Gastroesophageal sphincter (tissue), 4 donors: ENCODE measurements at regions not wholly inside any gene's neighbourhood (a gene's known extent, or its start where the extent isn't known, plus 50 kb on each side); places are given as distances from the start of the nearest gene placed in this dataset.

Experiments used
- ATAC-seq: fragments of 150-250 bp; one replicate; pipeline ENCODE4 v1.9.1; 2016; ENCODE audit warnings: mild to moderate bottlenecking, moderate library complexity
- H3K27ac ChIP-seq, 4 donors: fragments of 200-600 bp; sonication (generic) in 3 of 4; 1 replicate in 3 of 4; 2 replicates in 1 of 4; pipeline ENCODE4 v1.5.1; 2016 to 2019
- H3K27me3 ChIP-seq: fragments of 200-600 bp; sonication (generic); one replicate; pipeline ENCODE4 v1.5.1; 2019
- H3K36me3 ChIP-seq, 2 donors: fragments of 200-600 bp; sonication (generic); one replicate each; pipeline ENCODE4 v1.5.1; 2019; ENCODE audit warnings: control low read depth in 1 of 2
- H3K4me1 ChIP-seq, 3 donors: fragments of 200-600 bp; sonication (generic); 1 replicate in 2 of 3; 2 replicates in 1 of 3; pipeline ENCODE4 v1.5.1; 2016 to 2019; ENCODE audit warnings: control low read depth in 2 of 3
- H3K4me3 ChIP-seq, 2 donors: fragments of 200-600 bp; sonication (generic); one replicate each; pipeline ENCODE4 v1.5.1; 2019; ENCODE audit warnings: mild to moderate bottlenecking in 1 of 2, moderate library complexity in 1 of 2
- H3K9me3 ChIP-seq, 3 donors: fragments of 200-600 bp; sonication (generic); one replicate each; pipeline ENCODE4 v1.5.1; 2017 to 2019; ENCODE audit warnings: control low read depth in 2 of 3
- CTCF ChIP-seq, 4 experiments: fragments of 200-600 bp in 2 of 4; fragments of 450-650 bp in 2 of 4; sonication (generic) in 1 of 4; IDR thresholded peaks; one replicate each; pipeline ENCODE4 v1.5.1; 2017 to 2019; ENCODE audit warnings: antibody characterized with exemption in 4 of 4, mild to moderate bottlenecking in 2 of 4, moderate library complexity in 2 of 4
- EP300 ChIP-seq: sonication (generic); formaldehyde crosslinking; IDR thresholded peaks from one replicate; pipeline ENCODE4 v1.6.1; 2017; ENCODE audit warnings: antibody characterized with exemption, mild to moderate bottlenecking
- POLR2A ChIP-seq, 2 donors: fragments of 450-650 bp; IDR thresholded peaks; one replicate each; pipeline ENCODE4 v1.6.1; 2017; ENCODE audit warnings: antibody characterized with exemption in 2 of 2, mild to moderate bottlenecking in 2 of 2, moderate library complexity in 1 of 2
- POLR2AphosphoS5 ChIP-seq: sonication (generic); formaldehyde crosslinking; IDR thresholded peaks from one replicate; pipeline ENCODE4 v1.6.1; 2017; ENCODE audit warnings: antibody characterized with exemption
- WGBS, 2 donors: methylation state at CpG; one replicate each; pipeline ENCODE4 v1.1.5; 2018; ENCODE audit warnings: low coverage in 1 of 2; 5-methylcytosine and 5-hydroxymethylcytosine counted together

GRCh38 chr12:123037791-123038190 lies 57.3 kb downstream of the ARL6IP4 start:
- no peak for ATAC-seq
- no peaks in the 10 kb centered on the region for H3K27me3 ChIP-seq
- H3K9me3 ChIP-seq = no peaks in the 10 kb centered on the region
- 84% methylated on average over 3 of the region's 6 CpGs; no CpG with 5 or more reads in 1 of the 2 donors for WGBS, 2 donors
- no peak overlapping the region for H3K27ac ChIP-seq
- H3K4me1 ChIP-seq = peaks cover 0 to 45% (median 10%) of the 10 kb centered on the region in 3 donors
- H3K4me3 ChIP-seq = no peak overlapping the region
- TF ChIP-seq POLR2A (IDR thresholded peaks at IDR 0.05) = no peak
- TF ChIP-seq CTCF (IDR thresholded peaks at IDR 0.05) = no peak
- no peak for TF ChIP-seq POLR2AphosphoS5
- TF ChIP-seq EP300 = no peak
- peaks cover 0 to 17% of the 10 kb centered on the region in 2 donors for H3K36me3 ChIP-seq

- Histone ChIP-seq H3K36me3 (peaks cover 0 to 28% of the 10 kb centered on the region in 2 donors), H3K9me3 (no peaks in the 10 kb centered on the region), H3K4me3 (no peak overlapping the region), H3K4me1 (peaks cover 0 to 33% (median under 1%) of the 10 kb centered on the region in 3 donors), H3K27me3 (no peaks in the 10 kb centered on the region), H3K27ac (no peak overlapping the region)
- no peak for ATAC-seq
- TF ChIP-seq CTCF (IDR thresholded peaks at IDR 0.05) (no peak), EP300 (no peak), POLR2AphosphoS5 (no peak), POLR2A (IDR thresholded peaks at IDR 0.05) (no peak)
- WGBS, 2 donors = 70 to 100% methylated on average over 1 to 2 of the region's 4 CpGs
These were observed 56.2 kb downstream of the ARL6IP4 start for GRCh38 chr12:123036466-123037285.

GRCh38 chr12:123035841-123036240 lies 55.4 kb downstream of the ARL6IP4 start:
- 80 to 96% methylated on average over 1 to 4 of the region's 5 CpGs for WGBS, 2 donors
- no peaks in the 10 kb centered on the region for H3K27me3 ChIP-seq
- H3K9me3 ChIP-seq = no peaks in the 10 kb centered on the region
- H3K36me3 ChIP-seq = peaks cover 0 to 36% of the 10 kb centered on the region in 2 donors
- peaks cover 0 to 26% (median 0%) of the 10 kb centered on the region in 3 donors for H3K4me1 ChIP-seq
- H3K27ac ChIP-seq = no peak overlapping the region
- no peak for TF ChIP-seq POLR2A (IDR thresholded peaks at IDR 0.05)
- TF ChIP-seq CTCF (IDR thresholded peaks at IDR 0.05) = no peak
- TF ChIP-seq POLR2AphosphoS5 = no peak
- no peak for ATAC-seq
- no peak overlapping the region for H3K4me3 ChIP-seq

- Histone ChIP-seq H3K36me3 (peaks cover 0 to 43% of the 10 kb centered on the region in 2 donors), H3K4me1 (peaks cover 0 to 26% (median 0%) of the 10 kb centered on the region in 3 donors), H3K27ac (no peak overlapping the region), H3K4me3 (no peak overlapping the region), H3K27me3 (no peaks in the 10 kb centered on the region), H3K9me3 (no peaks in the 10 kb centered on the region)
- no peak for ATAC-seq
- TF ChIP-seq POLR2A (IDR thresholded peaks at IDR 0.05) = no peak
- TF ChIP-seq CTCF (IDR thresholded peaks at IDR 0.05) = no peak
- TF ChIP-seq EP300 = no peak
- no peak for TF ChIP-seq POLR2AphosphoS5
- WGBS, 2 donors = 0 to 23% methylated on average over 1 to 4 of the region's 4 CpGs
These were observed 54.4 kb downstream of the ARL6IP4 start for GRCh38 chr12:123034865-123035264.

GRCh38 chr12:123034022-123034541 lies 53.6 kb downstream of the ARL6IP4 start:
- Histone ChIP-seq H3K4me1 (peaks cover 0 to 26% (median 0%) of the 10 kb centered on the region in 3 donors), H3K27ac (no peak overlapping the region), H3K4me3 (no peak overlapping the region), H3K27me3 (no peaks in the 10 kb centered on the region), H3K36me3 (peaks cover 0 to 51% of the 10 kb centered on the region in 2 donors), H3K9me3 (no peaks in the 10 kb centered on the region)
- no peak for TF ChIP-seq POLR2AphosphoS5
- WGBS, 2 donors = 67 to 93% methylated on average over 3 to 7 of the region's 21 CpGs
- ATAC-seq = no peak
